Stimulated activated naive CD4-positive, alpha-beta T cell treated with Interleukin-2 at 50 U/mL for 16 hours (primary cell): ENCODE measurements at regions not wholly inside any gene's neighbourhood (a gene's known extent, or its start where the extent isn't known, plus 50 kb on each side); places are given as distances from the start of the nearest gene placed in this dataset.

Experiments
- DNase-seq: peaks from one replicate; lab custom pipeline; 2025; lab: John Stamatoyannopoulos, UW

- no peak for DNase-seq
Observed at GRCh38 chr2:6355886-6356761, 509.6 kb downstream of the CMPK2 start.

DNA sequence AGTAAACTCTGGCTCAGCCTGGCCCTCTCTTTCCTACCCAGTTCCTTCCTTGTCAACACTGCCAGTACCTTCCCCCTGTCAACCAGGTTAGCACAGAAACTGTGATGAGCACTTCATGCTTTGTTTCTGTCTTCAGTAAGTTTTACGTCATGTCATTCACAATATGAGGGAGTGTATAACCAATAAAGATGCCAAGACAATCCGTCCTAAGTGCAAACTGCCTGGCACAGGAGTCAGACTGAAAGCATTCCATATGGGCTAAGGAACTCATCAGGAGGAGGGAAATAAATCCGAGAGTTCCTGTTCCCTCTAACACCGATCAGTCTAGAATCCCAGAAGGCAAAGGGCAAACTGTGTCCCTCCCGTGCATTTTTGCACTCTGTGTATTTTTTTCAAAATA, 507.2 kb downstream of the CMPK2 start:
- DNase-seq = no peak

DNA sequence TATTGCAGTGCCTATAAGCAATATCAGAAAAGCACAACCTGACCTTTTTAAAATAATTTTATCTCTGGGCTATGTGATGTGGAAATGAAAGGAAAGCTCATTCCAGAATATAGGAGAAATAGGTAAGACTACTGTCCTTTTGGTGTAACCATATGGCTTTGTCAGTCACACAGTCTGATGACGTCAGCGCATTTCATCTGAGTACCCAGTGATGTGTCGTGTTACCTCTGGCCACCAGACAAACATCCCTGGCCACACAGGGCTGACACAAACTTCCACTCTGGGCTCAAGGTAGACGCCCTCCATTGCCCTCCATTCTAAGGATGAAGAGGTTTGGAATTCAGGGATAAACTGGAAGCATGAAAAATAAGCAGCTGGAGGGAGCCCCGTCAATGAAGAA, 506.7 kb downstream of the CMPK2 start:
- DNase-seq = no peak

DNA sequence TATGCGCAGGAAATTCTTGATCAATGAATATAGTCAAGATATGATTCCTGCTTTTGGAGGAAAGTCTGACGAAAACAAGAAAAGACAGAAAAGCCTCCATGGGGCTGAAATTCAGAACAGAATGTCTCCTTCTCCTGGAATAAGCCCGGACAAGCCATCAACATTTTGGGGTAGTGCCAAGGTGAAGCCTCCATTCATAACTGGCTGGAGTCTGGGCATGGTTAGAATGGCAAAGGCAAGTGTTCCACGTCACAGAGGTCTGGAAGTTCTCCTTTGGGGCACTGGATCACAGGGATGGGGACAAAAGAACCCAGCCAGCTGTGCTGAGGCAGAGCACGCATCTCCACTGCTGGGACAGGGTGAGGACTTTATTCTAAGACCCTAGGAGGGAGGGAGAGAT, 505.7 kb downstream of the CMPK2 start:
- no peak for DNase-seq

DNA sequence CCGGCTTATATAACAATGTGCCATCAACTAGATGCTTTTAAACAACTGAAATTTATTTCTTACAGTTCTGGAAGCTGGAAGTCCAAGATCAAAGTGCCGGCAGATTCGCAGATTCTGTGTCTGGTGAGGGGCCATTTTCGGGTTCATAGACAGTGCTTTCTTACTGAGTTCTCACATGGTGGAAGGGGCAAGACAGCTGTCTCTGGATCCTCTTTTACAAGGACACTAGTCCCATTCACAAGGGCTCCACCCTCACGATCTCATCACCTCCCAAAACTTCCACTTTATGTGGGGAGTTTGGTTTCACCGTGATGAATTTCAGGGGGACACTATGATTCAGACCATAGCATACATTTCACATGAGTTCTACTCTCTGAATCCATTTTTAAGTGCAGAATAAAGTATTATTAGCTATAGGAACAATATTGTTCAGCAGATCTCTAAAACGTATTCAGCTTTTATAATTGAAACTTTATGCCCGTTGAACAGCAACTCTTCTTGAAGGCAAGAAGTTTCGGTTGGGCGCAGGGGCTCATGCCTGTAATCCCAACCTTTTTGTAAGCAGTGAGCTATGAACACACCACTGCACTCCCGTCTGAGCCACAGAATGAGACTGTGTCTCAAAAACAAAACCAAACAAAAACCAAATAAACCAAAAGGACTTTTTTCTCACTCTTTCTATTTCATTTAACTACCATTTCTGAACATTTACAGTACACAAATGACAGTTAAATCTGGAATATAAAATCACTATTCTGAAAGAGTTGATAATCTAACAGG, 502.8 kb downstream of the CMPK2 start:
- DNase-seq = no peak

DNA sequence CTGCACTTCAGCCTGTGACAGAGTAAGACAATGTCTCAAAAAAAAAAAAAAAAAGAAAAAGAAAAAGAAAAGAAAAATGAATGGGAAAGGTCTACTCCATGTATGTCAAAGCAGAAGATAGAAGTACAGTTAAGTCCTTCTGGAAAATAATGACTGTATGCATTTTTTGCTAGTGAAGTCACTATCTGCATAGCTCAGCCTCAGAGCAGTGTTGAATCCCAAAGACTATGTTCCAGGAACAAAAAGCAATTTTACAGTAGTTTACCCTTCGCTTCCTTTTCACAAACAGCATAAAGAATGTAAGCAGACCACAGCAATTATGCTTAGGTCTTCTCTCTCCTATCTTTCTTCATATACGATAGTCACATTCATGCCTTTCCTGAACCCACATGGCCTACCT, 497.4 kb downstream of the CMPK2 start:
- DNase-seq = no peak

GRCh38 chr2:6369266-6369665, 496.4 kb downstream of the CMPK2 start:
- DNase-seq = no peak

DNA sequence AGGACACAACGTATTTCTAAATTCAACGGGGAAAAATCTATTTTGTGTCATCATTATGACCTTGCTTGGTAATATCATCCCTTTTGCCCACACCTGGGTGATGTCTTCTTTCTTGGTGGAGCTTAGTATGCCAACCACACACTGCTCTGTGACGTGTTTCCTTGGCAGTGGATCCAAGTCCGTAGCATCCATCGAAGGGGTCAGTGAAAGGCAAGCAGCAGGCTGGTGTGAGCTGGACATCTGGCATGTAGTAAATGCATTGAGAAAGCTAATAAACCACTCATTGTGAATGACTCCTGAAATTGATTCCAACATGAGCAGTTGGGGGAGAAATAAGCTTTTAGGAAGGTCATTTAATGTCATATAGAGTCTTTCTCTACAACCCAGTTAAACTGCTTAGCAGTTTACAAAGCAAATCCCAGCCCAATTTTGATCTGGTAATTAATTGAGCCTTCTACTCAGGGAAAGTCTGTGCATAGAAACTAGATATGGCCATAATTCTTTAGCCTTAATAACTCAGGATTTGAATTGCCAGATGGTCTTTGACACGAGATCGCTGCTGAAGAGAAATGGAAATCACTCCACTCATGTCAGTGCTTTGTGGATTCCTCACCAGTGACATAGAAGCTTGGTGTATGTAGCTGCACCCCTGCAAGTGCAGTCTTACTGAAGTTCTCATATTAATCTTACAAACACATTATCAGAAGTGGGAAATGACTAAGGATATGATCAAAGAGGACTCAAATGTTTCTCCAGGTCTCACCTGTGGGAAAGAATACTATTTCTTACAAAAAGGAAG, 494.8 kb downstream of the CMPK2 start:
- no peak for DNase-seq

DNA sequence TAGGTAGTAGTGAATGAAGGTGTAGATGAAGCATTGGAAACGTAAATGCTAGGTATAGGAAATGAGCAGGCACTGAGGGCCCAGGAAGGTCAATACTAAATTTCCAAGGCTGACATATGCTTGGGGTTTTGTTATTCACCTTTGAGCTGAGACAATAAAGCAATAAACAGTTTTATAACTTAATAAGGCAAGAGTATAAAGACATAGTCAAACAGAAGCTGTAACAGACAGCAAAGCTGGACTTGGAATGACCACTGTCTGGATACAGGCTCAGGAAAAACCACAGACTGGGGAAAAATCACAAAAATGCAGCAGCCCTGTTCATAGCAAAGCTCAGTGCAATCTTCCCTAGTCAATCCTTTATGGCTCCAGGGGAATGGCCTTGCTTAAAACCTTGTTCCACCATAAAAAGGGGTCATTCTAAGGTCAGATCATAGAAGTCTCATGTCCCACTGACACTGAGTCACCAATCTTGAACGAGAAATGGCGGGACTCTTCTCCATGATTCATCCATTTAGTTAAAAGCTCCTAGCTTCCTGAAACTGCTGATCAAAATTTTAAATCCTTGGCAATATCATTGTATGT, 493.3 kb downstream of the CMPK2 start:
- no peak for DNase-seq

- DNase-seq = no peak
Observed at GRCh38 chr2:6381326-6381725, 484.4 kb downstream of the CMPK2 start.

DNA sequence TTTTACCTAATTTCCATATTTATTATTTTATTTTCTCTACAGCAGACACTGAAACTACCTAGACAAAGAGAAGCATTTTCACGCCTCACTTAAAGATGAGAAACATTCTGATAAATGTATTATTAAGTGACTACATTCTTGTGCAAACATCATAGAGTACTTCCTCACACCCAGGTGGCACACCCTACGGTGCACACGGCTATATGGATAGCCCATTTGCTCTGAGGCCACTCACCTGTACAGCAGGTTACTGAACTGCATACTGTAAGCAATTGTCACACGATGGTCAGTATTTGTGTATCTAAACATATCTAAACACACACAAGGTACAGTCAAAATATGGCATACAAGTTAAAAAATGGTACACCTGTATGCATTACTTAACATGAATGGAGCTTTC, 481.4 kb downstream of the CMPK2 start:
- no peak for DNase-seq

- no peak for DNase-seq
Observed at GRCh38 chr2:6392354-6392753, 473.4 kb downstream of the CMPK2 start.

DNA sequence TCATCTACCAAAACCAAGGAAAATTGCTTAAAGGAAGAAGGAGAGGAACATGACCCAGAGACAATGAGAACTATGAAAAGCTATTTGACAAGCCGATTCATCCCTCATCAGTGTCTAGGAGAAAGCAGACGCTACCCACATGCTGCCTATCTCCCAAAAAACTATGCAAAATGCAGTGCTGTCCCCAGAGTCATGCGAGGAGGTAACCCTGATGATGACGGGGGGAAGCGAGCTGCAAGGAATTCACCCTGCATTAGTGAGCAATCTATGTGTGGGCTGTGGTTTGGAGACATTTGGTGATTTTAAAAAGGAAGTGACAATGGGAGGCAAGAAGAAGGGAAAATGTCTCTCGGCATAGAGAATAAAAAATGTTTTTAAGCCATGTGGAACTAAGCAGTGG, 472.7 kb downstream of the CMPK2 start:
- DNase-seq = no peak

- DNase-seq = no peak
Observed at GRCh38 chr2:6393819-6394218, 471.9 kb downstream of the CMPK2 start.

DNA sequence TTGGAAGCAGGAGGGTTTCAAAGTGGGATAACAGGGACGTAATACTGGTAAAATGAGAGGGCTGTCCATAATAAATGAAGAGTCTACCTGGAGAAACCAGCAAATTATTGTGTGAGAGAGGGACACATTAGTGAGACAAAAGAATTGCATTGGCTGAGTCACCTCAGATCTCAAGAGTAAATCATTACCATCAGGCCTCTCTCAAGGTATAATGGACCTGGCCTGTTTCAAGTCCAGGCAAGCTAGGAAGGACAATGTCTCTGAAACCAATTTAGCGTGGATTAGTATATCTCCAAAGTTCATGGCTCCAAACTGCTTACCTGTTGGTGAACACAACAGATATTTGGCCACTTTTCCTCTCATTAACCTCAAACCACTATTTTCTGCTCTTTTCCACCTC, 471.4 kb downstream of the CMPK2 start:
- no peak for DNase-seq

DNA sequence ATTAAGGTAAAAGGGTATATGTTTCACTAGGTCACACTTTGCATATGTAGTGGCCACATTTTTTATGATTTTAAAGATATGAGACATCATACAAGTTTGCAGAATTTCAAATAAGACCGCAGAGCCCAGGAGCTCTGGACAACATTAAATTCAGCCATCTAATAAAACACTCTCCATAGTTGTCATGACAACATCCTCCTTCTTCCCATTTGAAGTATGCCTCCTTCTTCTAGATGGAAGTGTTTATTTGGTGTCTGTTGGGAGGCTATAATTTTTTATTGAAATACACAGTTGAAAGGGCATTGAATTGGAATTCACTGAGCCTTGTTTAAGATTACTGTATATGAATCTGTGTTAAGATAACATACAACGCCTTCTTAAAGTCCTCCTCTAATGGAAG, 467.3 kb downstream of the CMPK2 start:
- DNase-seq = no peak

GRCh38 chr2:6401301-6401700, 464.4 kb downstream of the CMPK2 start:
- DNase-seq = no peak

DNA sequence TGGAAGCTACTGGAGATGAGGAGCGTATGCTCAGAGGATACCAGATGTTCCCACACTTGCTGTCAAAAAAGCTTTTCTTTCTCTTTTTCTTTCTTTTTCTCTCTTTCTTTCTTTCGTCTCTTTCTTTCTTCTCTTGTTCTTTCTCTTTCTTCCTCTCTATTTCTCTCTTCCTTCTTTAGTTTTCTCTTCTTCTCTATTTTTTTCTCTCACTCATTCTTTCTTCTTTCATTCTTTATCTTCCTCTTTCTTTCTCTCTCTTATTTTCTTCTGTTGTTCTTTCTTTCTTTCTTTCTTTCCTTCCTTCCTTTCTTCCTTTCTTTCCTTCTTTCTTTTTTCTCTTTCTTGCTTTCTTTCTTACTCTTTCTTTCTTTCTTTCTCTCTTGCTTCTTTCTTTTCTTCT, 457.6 kb downstream of the CMPK2 start:
- no peak for DNase-seq

DNA sequence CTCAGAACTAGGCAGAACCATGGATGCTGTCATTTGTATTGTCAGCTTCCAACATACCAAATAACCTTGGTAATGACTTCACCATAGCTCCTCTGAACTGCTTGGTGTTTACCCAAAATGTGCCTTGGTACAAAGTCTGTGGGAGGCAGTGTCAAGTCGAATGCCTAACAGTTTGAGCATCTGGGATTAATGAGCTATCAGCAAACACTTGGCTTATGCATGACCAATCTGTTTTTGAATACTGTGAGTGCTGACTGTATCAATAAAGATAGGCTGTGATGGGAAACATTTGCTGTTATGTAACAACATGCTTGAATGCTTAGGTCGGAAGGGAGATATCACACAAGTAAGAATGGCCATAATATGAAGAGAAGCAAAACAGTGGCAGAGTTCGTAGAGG, 455.4 kb downstream of the CMPK2 start:
- no peak for DNase-seq

DNA sequence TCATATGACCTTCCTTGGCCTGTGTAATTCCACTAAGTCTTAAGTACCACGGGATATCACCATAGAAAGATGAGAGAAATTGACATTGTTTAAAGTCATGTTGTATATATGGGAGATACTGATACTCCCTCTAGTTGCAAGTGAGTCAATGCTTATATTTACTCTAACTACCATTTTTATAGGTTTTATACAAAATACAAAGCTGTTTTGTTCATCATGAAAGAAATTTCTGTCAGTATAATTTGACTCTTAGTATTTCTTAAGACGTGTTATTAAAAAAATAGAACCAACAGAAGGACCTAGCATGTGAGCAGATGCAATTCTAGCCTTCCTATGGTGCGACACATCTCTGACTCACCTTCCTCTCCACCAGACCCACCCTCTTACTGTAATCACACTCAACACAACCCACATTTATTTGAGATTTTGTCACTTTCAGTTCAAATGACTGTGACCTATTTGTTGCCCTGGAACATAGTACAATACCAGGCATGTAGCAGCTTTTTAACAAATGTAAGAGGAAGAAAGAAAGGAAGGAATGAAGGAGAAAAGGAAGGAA, 453.1 kb downstream of the CMPK2 start:
- DNase-seq = no peak

- DNase-seq = no peak
Observed at GRCh38 chr2:6417050-6417449, 448.7 kb downstream of the CMPK2 start.

GRCh38 chr2:6418291-6418690, 447.4 kb downstream of the CMPK2 start:
- no peak for DNase-seq
